EH (cell line): ENCODE measurements at regions not wholly inside any gene's neighbourhood (a gene's known extent, or its start where the extent isn't known, plus 50 kb on each side); places are given as distances from the start of the nearest gene placed in this dataset.

Experiments used
- DNase-seq: peaks from one replicate; pipeline ENCODE4 v3.0.0-alpha.2; 2015; ENCODE audit warnings: low read depth

GRCh38 chr17:10968007-10968406 lies 130.1 kb upstream of the PIRT start:
- no peak for DNase-seq

- no peak for DNase-seq
Observed at GRCh38 chr17:10956821-10957220, 118.9 kb upstream of the PIRT start.

- DNase-seq: no peak
Observed at GRCh38 chr17:10944819-10945218, 106.9 kb upstream of the PIRT start.

- no peak for DNase-seq
Observed at GRCh38 chr17:10936931-10937330, 99.0 kb upstream of the PIRT start.

- DNase-seq: no peak
Observed at GRCh38 chr17:10932938-10933337, 95.1 kb upstream of the PIRT start.

GRCh38 chr17:10931133-10931532 lies 93.2 kb upstream of the PIRT start:
- no peak for DNase-seq

GRCh38 chr17:10927712-10928111 lies 89.8 kb upstream of the PIRT start:
- no peak for DNase-seq

- no peak for DNase-seq
Observed at GRCh38 chr17:10920558-10921108, 82.7 kb upstream of the PIRT start.

- no peak for DNase-seq
Observed at GRCh38 chr17:10907370-10907769, 69.5 kb upstream of the PIRT start.

GRCh38 chr17:10899281-10899680 lies 61.4 kb upstream of the PIRT start:
- DNase-seq: no peak

GRCh38 chr17:10894220-10894619 lies 56.3 kb upstream of the PIRT start:
- no peak for DNase-seq

- no peak for DNase-seq
Observed at GRCh38 chr17:10888858-10889257, 51.0 kb upstream of the PIRT start.
